ENCODE measurements at regions not wholly inside any gene's neighbourhood (a gene's known extent, or its start where the extent isn't known, plus 50 kb on each side); places are given as distances from the start of the nearest gene placed in this dataset.

DNA sequence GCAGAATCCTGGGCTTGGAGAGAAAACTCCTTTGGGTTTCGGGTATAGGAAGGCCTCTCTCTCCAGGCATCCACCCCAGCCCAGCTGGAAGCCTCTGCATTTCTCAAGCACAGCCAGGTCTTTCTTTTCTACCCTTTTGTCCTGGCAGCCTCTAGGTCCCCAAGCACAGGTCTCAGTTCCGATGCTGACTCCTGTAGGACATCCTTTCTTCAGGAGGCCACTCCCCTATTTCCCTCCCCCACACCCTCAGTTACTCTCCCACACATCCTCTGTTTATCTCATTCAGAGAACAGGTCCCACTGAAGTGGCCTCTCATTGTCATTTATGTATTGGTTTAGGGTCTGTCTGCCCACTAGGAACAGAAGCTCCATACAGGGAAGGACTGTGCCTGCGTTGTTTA lies 352.6 kb downstream of the VRK1 start:
- FAIRE-seq: no peak
- no peak for DNase-seq (ENCODE audit: insufficient read length, low spot score)
- TF ChIP-seq, protein P1, sequence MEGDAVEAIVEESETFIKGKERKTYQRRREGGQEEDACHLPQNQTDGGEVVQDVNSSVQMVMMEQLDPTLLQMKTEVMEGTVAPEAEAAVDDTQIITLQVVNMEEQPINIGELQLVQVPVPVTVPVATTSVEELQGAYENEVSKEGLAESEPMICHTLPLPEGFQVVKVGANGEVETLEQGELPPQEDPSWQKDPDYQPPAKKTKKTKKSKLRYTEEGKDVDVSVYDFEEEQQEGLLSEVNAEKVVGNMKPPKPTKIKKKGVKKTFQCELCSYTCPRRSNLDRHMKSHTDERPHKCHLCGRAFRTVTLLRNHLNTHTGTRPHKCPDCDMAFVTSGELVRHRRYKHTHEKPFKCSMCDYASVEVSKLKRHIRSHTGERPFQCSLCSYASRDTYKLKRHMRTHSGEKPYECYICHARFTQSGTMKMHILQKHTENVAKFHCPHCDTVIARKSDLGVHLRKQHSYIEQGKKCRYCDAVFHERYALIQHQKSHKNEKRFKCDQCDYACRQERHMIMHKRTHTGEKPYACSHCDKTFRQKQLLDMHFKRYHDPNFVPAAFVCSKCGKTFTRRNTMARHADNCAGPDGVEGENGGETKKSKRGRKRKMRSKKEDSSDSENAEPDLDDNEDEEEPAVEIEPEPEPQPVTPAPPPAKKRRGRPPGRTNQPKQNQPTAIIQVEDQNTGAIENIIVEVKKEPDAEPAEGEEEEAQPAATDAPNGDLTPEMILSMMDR (IDR thresholded peaks at IDR 0.05; ENCODE audit: insufficient read depth, missing control alignments): no peak

DNA sequence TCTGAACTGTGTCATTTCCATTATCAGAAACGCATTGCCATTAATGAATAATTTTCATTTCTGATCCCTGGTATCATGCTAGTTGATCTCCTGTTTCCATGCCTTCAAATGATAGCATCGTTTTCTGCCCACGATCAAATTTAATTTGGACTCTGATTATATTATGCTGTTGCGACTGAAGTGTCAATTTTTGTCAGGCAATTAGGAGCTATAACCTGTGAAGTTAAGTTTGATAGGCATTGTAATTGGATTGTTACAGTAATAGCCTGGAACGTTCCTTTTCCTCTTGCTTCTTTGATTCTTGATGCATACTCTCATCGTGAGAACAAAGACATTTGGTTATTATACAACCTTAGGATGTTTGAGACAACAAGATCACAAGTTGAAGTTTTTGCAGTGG lies 356.3 kb downstream of the VRK1 start:
- TF ChIP-seq, protein P1 (IDR thresholded peaks at IDR 0.05; ENCODE audit: insufficient read depth, missing control alignments): no peak
- DNase-seq (ENCODE audit: insufficient read length, low spot score): no peak
- no peak for FAIRE-seq

- FAIRE-seq (no peak), DNase-seq (ENCODE audit: insufficient read length, low spot score) (no peak)
- TF ChIP-seq, protein P1 (IDR thresholded peaks at IDR 0.05; ENCODE audit: insufficient read depth, missing control alignments): no peak
Measured at GRCh38 chr14:97155320-97155719, 358.1 kb downstream of the VRK1 start.

DNA sequence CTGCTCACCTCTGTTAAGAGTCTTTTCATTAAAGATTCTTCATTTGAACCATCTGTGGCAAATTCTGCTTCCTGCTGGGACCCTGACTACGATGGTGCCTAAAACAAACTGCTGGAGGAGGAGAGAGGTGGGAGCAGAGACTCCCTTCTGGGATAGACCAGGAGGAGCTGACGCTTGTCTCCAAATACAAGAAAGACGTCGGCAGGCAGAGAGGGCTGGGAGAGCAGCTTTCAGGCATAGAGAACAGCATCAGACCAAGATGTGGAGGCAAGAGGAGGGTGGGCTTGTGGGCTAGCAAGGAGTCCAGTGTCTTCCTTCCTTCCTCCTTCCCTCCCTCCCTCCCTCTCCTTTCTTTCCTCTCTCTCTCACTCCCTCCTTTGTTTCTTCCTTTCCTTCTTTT lies 358.6 kb downstream of the VRK1 start:
- no peak for DNase-seq (ENCODE audit: insufficient read length, low spot score)
- TF ChIP-seq, protein P1 (IDR thresholded peaks at IDR 0.05; ENCODE audit: insufficient read depth, missing control alignments): no peak
- no peak for FAIRE-seq

GRCh38 chr14:97156705-97157104 lies 359.5 kb downstream of the VRK1 start:
- TF ChIP-seq, protein P1 (IDR thresholded peaks at IDR 0.05; ENCODE audit: insufficient read depth, missing control alignments): no peak
- no peak for FAIRE-seq
- no peak for DNase-seq (ENCODE audit: insufficient read length, low spot score)

DNA sequence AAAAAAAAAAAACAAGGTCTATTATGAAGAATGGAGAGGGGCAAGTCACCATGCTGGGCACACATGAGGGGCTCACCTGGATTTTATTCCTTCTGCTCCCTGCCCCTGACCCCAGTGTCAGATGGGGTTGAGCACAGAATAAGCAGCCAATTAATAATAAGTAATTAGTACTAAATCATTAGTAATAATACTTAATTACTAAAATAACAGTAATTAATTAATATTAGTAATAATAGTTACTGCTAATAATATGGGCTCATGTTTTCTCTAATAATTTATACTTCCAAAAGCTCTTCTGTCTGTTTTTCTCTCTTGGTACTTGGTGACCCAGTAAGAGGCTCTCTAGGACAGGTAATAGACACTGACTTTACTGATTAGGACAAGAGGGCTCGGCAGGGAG lies 360.9 kb downstream of the VRK1 start:
- no peak for FAIRE-seq
- TF ChIP-seq, protein P1 (IDR thresholded peaks at IDR 0.05; ENCODE audit: insufficient read depth, missing control alignments): no peak
- no peak for DNase-seq (ENCODE audit: insufficient read length, low spot score)

GRCh38 chr14:97159124-97159523 lies 361.9 kb downstream of the VRK1 start:
- TF ChIP-seq, protein P1 (IDR thresholded peaks at IDR 0.05; ENCODE audit: insufficient read depth, missing control alignments): no peak
- FAIRE-seq: no peak
- DNase-seq (ENCODE audit: insufficient read length, low spot score): no peak
